ENCODE measurements at regions not wholly inside any gene's neighbourhood (a gene's known extent, or its start where the extent isn't known, plus 50 kb on each side); places are given as distances from the start of the nearest gene placed in this dataset.
A peak's percentile ranks its signal among the peaks of the same experiment; 100 is the strongest.

- DNase-seq: no peak
These were observed 100.6 kb upstream of the PRR23E start for GRCh38 chr3:127092368-127092767.

GRCh38 chr3:127092776-127093175 lies 100.2 kb upstream of the PRR23E start:
- DNase-seq: no peak

GRCh38 chr3:127093312-127093711 lies 99.6 kb upstream of the PRR23E start:
- no peak for DNase-seq

- DNase-seq: no peak
These were observed 97.2 kb upstream of the PRR23E start for GRCh38 chr3:127095774-127096173.

- no peak for DNase-seq
These were observed 96.5 kb upstream of the PRR23E start for GRCh38 chr3:127096256-127097071.

- DNase-seq: peak; percentile 59
These were observed 95.9 kb upstream of the PRR23E start for GRCh38 chr3:127097072-127097405.

- DNase-seq: no peak
These were observed 95.5 kb upstream of the PRR23E start for GRCh38 chr3:127097481-127097880.

GRCh38 chr3:127099982-127100381 lies 92.9 kb upstream of the PRR23E start:
- no peak for DNase-seq

- DNase-seq: no peak
These were observed 92.2 kb upstream of the PRR23E start for GRCh38 chr3:127100459-127101410.

- DNase-seq: no peak
These were observed 91.3 kb upstream of the PRR23E start for GRCh38 chr3:127101411-127102187.

- no peak for DNase-seq
These were observed 90.8 kb upstream of the PRR23E start for GRCh38 chr3:127102188-127102520.

GRCh38 chr3:127102587-127102986 lies 90.3 kb upstream of the PRR23E start:
- no peak for DNase-seq

- no peak for DNase-seq
These were observed 89.9 kb upstream of the PRR23E start for GRCh38 chr3:127103080-127103479.

GRCh38 chr3:127104586-127104985 lies 88.3 kb upstream of the PRR23E start:
- no peak for DNase-seq

GRCh38 chr3:127105587-127105986 lies 87.3 kb upstream of the PRR23E start:
- DNase-seq: no peak

GRCh38 chr3:127106053-127106452 lies 86.9 kb upstream of the PRR23E start:
- no peak for DNase-seq

- DNase-seq: no peak
These were observed 86.5 kb upstream of the PRR23E start for GRCh38 chr3:127106456-127106855.

GRCh38 chr3:127107002-127107401 lies 85.9 kb upstream of the PRR23E start:
- DNase-seq: no peak

- DNase-seq: no peak
These were observed 85.2 kb upstream of the PRR23E start for GRCh38 chr3:127107491-127108375.

GRCh38 chr3:127108796-127109195 lies 84.1 kb upstream of the PRR23E start:
- DNase-seq: no peak

GRCh38 chr3:127110982-127111693 lies 81.8 kb upstream of the PRR23E start:
- DNase-seq: no peak
